Mesothelial cell of epicardium (in vitro differentiated cells): ENCODE measurements at regions not wholly inside any gene's neighbourhood (a gene's known extent, or its start where the extent isn't known, plus 50 kb on each side); places are given as distances from the start of the nearest gene placed in this dataset.

ENCODE experiments used
- DNase-seq, 2 experiments: peaks; one replicate each; pipeline ENCODE4 v3.0.0; 2021; ENCODE audit warnings: low spot score in 2 of 2; ENCODE audit not compliant: unreplicated experiment in 2 of 2
- H3K27ac Mint-ChIP-seq: 2 replicates; pipeline ENCODE4 v1.8.0; 2021; ENCODE audit warnings: mixed read lengths
- H3K27me3 Mint-ChIP-seq: 2 replicates; pipeline ENCODE4 v1.8.0; 2021; ENCODE audit warnings: low read depth, mixed read lengths
- H3K36me3 Mint-ChIP-seq: 2 replicates; pipeline ENCODE4 v1.8.0; 2021; ENCODE audit warnings: mixed read lengths
- H3K4me1 Mint-ChIP-seq: 2 replicates; pipeline ENCODE4 v1.8.0; 2021; ENCODE audit warnings: mixed read lengths
- H3K4me3 Mint-ChIP-seq: 2 replicates; pipeline ENCODE4 v1.8.0; 2021; ENCODE audit warnings: mild to moderate bottlenecking, moderate library complexity, mixed read lengths
- H3K9me3 Mint-ChIP-seq: 2 replicates; pipeline ENCODE4 v1.8.0; 2021; ENCODE audit warnings: mixed read lengths
- TF ChIP-seq, protein P1 (sequence below): fragments of 200-600 bp; sonication (generic); IDR thresholded peaks from one replicate; pipeline ENCODE4 v1.5.0; 2021; ENCODE audit warnings: antibody characterized with exemption; ENCODE audit not compliant: unreplicated experiment

DNA sequence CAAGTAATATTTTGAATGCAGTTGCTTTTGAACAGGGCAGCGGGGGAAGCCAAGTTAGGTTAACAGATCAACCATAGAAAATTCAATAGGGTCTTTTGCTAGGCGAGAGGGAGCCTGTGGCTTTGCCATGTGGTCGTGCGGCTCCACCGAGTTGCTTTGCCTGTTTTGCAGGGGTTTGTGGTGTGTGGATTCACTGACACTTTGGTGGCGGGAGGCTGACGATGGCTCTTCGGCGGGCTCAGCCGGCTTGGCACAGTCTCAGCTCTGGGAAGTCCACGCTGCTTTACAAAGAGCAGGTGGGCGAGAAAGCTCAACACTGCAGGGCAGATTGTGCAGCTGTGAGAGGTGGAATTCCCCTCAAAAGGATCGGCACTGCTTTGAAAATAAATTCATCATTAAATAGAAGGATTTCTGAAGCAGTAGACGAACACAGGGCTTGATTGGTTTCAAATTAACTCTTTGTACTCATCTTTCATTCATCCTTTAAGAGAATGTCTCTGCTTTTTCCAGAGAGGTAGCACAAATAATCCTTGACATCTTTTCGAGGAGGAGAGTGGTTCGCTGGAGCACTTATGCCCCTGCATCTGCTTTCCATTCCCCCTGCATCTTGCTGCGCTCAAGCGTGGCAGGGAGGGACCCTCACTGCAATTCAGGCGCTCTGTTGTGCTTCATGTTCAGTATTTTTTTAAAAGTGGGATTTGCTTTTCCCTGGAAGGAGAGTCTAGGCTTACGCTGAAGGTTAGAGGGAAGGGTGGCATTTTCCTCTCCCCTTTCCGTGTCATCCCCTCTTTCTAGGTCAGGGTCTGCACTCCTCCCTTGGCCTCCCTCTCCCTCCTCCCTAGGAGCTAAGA is 201.8 kb upstream of the LEF1 start:
- no peak for DNase-seq
- Mint-ChIP-seq H3K36me3 (no peaks in the 10 kb centered on the region), H3K4me1 (peaks cover 26% of the 10 kb centered on the region), H3K9me3 (no peaks in the 10 kb centered on the region), H3K27ac (no peak overlapping the region), H3K4me3 (no peak overlapping the region), H3K27me3 (peaks cover 26% of the 10 kb centered on the region)
- TF ChIP-seq, protein P1, sequence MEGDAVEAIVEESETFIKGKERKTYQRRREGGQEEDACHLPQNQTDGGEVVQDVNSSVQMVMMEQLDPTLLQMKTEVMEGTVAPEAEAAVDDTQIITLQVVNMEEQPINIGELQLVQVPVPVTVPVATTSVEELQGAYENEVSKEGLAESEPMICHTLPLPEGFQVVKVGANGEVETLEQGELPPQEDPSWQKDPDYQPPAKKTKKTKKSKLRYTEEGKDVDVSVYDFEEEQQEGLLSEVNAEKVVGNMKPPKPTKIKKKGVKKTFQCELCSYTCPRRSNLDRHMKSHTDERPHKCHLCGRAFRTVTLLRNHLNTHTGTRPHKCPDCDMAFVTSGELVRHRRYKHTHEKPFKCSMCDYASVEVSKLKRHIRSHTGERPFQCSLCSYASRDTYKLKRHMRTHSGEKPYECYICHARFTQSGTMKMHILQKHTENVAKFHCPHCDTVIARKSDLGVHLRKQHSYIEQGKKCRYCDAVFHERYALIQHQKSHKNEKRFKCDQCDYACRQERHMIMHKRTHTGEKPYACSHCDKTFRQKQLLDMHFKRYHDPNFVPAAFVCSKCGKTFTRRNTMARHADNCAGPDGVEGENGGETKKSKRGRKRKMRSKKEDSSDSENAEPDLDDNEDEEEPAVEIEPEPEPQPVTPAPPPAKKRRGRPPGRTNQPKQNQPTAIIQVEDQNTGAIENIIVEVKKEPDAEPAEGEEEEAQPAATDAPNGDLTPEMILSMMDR = no peak

DNA sequence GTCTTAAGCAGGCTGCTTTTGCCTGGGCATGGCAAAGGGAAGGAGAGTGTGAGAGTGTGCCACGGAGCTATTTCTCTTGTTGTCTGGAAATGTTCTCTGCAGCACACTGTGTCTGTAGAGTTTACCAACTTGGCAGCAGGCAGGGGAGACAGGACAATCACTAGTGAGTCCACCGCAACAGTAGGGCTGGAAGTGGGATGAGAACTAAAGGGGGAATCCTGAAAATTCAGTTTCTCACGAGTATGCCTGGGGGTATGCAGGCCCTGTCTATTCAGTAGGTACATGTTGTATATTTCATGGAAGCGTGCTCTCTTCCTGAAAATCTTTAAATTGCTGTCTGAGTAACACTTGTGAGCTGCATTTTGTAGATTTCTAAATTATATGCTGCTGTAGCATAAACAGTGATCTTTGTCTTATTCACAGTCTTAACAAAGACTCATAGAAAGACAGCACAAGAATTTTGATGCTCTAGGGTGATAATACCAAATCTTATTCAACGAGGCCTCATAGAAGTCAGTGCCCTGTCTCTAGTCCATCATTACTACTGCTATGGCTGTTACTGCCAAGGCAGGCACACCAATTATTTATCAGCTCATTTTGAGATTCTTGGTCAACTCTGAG is 200.4 kb upstream of the LEF1 start:
- H3K27ac Mint-ChIP-seq = no peak overlapping the region
- H3K9me3 Mint-ChIP-seq = no peaks in the 10 kb centered on the region
- DNase-seq = no peak
- TF ChIP-seq, protein P1 = no peak
- H3K4me3 Mint-ChIP-seq = no peak overlapping the region
- H3K36me3 Mint-ChIP-seq = no peaks in the 10 kb centered on the region
- peaks cover 28% of the 10 kb centered on the region for H3K27me3 Mint-ChIP-seq
- peaks cover 33% of the 10 kb centered on the region for H3K4me1 Mint-ChIP-seq

DNA sequence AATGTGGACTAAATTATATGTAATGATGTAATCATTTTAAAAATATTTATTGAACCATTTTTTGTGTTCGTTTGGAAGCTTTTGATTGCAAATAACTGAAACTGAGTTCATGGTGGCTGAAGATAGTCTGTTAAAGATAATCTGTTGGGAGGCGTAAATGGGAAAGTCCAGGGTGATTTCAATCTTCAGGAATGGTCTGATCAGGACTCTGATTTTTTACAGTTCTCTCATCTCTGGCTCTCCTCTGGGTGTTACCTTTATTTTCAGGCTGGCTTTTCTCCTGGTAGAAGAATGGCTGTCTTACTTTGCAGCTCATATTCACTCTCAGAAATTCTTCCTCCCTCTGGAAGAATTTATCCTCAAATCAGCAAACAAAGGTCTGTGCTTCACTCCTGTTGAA is 199.0 kb upstream of the LEF1 start:
- TF ChIP-seq, protein P1 = no peak
- Mint-ChIP-seq H3K27me3 (peaks cover 31% of the 10 kb centered on the region), H3K36me3 (no peaks in the 10 kb centered on the region), H3K27ac (no peak overlapping the region), H3K9me3 (no peaks in the 10 kb centered on the region), H3K4me1 (peaks cover 33% of the 10 kb centered on the region), H3K4me3 (no peak overlapping the region)
- DNase-seq = no peak

DNA sequence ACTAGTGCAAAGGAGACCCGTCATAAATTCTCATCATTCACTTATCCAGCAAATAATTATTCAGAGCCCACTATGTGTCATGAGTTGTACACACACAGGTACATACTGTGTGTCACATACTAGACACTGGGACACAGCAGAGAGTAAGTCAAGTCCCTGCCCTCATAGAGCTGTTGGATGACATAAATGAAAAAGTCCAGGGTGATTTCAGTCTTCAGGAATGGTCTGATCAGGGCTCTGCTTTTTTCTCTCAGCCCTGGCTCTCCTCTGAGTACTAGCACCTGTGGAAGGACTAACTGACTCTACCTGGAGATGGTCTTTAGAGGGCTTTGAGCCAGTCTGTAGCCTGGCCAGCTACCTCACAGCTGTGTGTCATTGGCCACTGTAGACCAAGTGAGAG is 198.0 kb upstream of the LEF1 start:
- peaks cover 31% of the 10 kb centered on the region for H3K27me3 Mint-ChIP-seq
- DNase-seq = no peak
- TF ChIP-seq, protein P1 = no peak
- no peaks in the 10 kb centered on the region for H3K9me3 Mint-ChIP-seq
- H3K4me3 Mint-ChIP-seq = no peak overlapping the region
- no peak overlapping the region for H3K27ac Mint-ChIP-seq
- peaks cover 42% of the 10 kb centered on the region for H3K4me1 Mint-ChIP-seq
- no peaks in the 10 kb centered on the region for H3K36me3 Mint-ChIP-seq

DNA sequence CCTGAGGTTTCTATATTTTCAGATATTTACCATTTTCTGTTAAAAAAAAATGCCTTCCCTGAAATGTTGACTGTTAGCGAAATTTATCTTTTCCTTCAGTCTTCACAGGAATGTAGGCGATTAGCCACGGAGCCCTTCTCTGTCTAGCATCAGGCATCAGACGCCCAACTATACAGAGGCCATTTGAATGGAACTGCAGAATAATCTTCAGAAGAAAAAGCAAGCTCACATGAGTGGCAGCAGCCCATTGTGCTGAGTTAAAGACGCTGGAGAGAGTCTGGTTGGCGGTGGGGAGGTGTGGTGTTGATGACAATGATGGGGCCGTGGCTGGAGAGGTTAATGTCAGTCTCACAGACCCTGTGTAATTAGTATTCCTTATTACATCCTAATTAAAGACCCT is 196.8 kb upstream of the LEF1 start:
- TF ChIP-seq, protein P1 = no peak
- DNase-seq = no peak
- Mint-ChIP-seq H3K27me3 (peaks cover 22% of the 10 kb centered on the region), H3K4me3 (no peak overlapping the region), H3K4me1 (peaks cover 45% of the 10 kb centered on the region), H3K36me3 (no peaks in the 10 kb centered on the region), H3K27ac (peak overlapping the region; percentile 20), H3K9me3 (no peaks in the 10 kb centered on the region)
